Calu3 (cell line): ENCODE measurements at regions not wholly inside any gene's neighbourhood (a gene's known extent, or its start where the extent isn't known, plus 50 kb on each side); places are given as distances from the start of the nearest gene placed in this dataset.

ENCODE experiments used
- BruUV-seq: library from RNA; stranded (reverse); fragments of 400-500 nt; replicated peaks from 2 replicates; lab custom pipeline; 2021; lab: Mats Ljungman, UMichigan
- CTCF ChIA-PET: fragments of 300-600 bp; sonication (Branson Sonifier 250); formaldehyde crosslinking; loops from one replicate; lab custom pipeline; 2022; ENCODE audit warnings: antibody characterized with exemption; lab: Charles Lee
- DNase-seq: peaks from one replicate; pipeline ENCODE4 v3.0.0; 2022
- H3K27ac Mint-ChIP-seq: one replicate; pipeline ENCODE4 v1.8.0; 2022; ENCODE audit warnings: mixed read lengths; ENCODE audit not compliant: unreplicated experiment
- H3K27me3 Mint-ChIP-seq: one replicate; pipeline ENCODE4 v1.8.0; 2022; ENCODE audit warnings: mixed read lengths; ENCODE audit not compliant: unreplicated experiment
- H3K36me3 Mint-ChIP-seq: one replicate; pipeline ENCODE4 v1.8.0; 2022; ENCODE audit warnings: mild to moderate bottlenecking, moderate library complexity, mixed read lengths; ENCODE audit not compliant: insufficient read depth, unreplicated experiment
- H3K4me1 Mint-ChIP-seq: one replicate; pipeline ENCODE4 v1.8.0; 2022; ENCODE audit warnings: mild to moderate bottlenecking, low read depth, mixed read lengths; ENCODE audit not compliant: unreplicated experiment
- H3K4me3 Mint-ChIP-seq: one replicate; pipeline ENCODE4 v1.8.0; 2022; ENCODE audit warnings: mild to moderate bottlenecking, low read depth, moderate library complexity, mixed read lengths; ENCODE audit not compliant: unreplicated experiment
- H3K9me3 Mint-ChIP-seq: one replicate; pipeline ENCODE4 v1.8.0; 2022; ENCODE audit warnings: low read depth, mixed read lengths; ENCODE audit not compliant: unreplicated experiment
- intact Hi-C: fragments of 100-400 bp; cut with micrococcal nuclease; formaldehyde crosslinking; loops from one replicate; pipeline ENCODE4 v1.10.0; 2022; ENCODE audit not compliant: unreplicated experiment
- TF ChIP-seq, protein P1 (sequence below): fragments of 200-600 bp; IDR thresholded peaks from one replicate; pipeline ENCODE4 v1.8.0; 2022; ENCODE audit warnings: antibody characterized with exemption; ENCODE audit not compliant: unreplicated experiment

DNA sequence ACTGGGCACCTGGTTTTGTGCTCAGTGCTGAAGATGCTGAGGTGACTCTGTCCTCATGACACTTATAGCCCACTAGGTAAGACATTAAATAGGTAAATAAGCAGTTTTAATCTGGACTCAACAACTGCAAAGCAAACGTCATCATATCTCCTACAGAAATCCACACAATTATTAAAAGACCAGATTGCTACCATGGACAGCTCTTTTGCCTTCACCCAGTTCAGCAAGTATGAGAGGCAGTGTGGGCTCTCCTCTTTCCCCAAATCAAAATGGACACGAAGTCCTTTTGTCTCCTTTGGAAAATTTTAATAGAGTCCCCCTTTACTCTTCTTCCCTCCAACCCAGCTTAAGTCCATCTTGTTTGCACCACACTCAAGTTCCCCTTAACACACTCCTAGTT, 171.1 kb downstream of the RPAP3 start:
- no peak for DNase-seq
- CTCF ChIA-PET, result no interaction called here
- intact Hi-C loops, result no loop called here
- TF ChIP-seq, protein P1, sequence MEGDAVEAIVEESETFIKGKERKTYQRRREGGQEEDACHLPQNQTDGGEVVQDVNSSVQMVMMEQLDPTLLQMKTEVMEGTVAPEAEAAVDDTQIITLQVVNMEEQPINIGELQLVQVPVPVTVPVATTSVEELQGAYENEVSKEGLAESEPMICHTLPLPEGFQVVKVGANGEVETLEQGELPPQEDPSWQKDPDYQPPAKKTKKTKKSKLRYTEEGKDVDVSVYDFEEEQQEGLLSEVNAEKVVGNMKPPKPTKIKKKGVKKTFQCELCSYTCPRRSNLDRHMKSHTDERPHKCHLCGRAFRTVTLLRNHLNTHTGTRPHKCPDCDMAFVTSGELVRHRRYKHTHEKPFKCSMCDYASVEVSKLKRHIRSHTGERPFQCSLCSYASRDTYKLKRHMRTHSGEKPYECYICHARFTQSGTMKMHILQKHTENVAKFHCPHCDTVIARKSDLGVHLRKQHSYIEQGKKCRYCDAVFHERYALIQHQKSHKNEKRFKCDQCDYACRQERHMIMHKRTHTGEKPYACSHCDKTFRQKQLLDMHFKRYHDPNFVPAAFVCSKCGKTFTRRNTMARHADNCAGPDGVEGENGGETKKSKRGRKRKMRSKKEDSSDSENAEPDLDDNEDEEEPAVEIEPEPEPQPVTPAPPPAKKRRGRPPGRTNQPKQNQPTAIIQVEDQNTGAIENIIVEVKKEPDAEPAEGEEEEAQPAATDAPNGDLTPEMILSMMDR, result no peak
- no peaks in the 10 kb centered on the region for H3K27me3 Mint-ChIP-seq
- no peak overlapping the region for H3K27ac Mint-ChIP-seq
- H3K36me3 Mint-ChIP-seq, result no peaks in the 10 kb centered on the region
- no TSS peak for BruUV-seq
- H3K4me3 Mint-ChIP-seq, result no peak overlapping the region
- no peaks in the 10 kb centered on the region for H3K4me1 Mint-ChIP-seq
- H3K9me3 Mint-ChIP-seq, result peaks cover 4% of the 10 kb centered on the region

DNA sequence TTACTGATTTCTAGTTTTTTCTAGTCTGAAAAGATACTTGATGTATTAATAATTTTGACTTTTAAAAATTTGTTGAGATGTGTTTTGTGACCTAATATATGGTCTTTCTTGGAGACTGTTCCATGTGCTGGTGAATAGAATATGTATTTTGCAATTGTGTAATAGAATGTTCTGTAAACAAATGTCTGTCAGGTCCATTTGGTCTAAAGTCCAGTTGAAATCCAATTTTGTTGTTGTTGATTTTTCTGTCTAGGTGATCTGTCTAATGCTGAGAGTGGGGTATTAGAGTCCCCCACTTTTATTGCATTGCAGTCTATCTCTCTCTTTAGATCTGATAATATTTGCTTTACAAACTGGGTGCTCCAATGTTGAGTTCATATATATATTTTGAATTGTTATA, 175.8 kb downstream of the RPAP3 start:
- Mint-ChIP-seq H3K4me3 (no peak overlapping the region), H3K4me1 (no peaks in the 10 kb centered on the region), H3K36me3 (no peaks in the 10 kb centered on the region), H3K27ac (no peak overlapping the region), H3K9me3 (peaks cover 6% of the 10 kb centered on the region), H3K27me3 (peaks cover 6% of the 10 kb centered on the region)
- DNase-seq, result no peak
- CTCF ChIA-PET, result no interaction called here
- BruUV-seq, result no TSS peak
- TF ChIP-seq, protein P1, result no peak
- intact Hi-C loops, result no loop called here

DNA sequence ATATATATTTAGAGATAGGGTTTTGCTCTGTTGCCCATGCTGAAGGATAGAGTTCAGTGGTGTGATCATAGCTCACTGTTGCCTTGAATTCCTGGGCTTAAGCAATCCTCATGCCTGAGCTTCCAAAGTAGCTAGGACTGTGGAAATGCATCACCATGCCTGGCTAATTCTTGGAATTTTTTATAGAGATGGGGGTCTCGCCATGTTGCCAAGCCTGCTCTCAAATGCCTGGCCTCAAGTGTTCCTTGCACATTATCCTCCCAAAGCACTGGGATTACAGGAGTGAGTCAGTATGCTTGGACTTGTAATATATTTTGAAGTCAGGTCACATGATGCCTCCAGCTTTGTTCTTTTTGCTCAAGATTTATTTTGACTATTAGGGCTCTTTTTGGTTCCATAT, 178.0 kb downstream of the RPAP3 start:
- Mint-ChIP-seq H3K4me1 (no peaks in the 10 kb centered on the region), H3K36me3 (no peaks in the 10 kb centered on the region), H3K9me3 (peaks cover 6% of the 10 kb centered on the region), H3K27ac (no peak overlapping the region), H3K27me3 (peaks cover 22% of the 10 kb centered on the region), H3K4me3 (no peak overlapping the region)
- TF ChIP-seq, protein P1, result no peak
- CTCF ChIA-PET, result no interaction called here
- no peak for DNase-seq
- no TSS peak for BruUV-seq
- intact Hi-C loops, result no loop called here

DNA sequence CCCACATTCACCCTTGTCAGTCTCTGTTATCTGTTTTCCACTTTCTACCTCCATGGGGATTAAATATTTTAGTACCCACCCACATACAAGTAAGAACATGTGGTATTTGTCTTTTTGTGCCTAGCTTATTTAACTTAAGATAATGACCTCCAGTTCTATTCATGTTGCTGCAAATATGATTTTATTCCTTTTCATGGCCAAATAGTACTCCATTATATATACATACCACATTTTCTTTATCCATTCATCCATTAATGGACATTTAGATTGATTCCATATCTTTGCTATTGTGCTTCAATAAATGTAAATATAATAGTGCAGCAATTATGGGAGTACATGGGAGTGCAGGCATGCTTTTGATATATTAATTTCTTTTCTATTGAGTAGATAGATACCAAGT, 185.8 kb downstream of the RPAP3 start:
- no peak for DNase-seq
- CTCF ChIA-PET, result no interaction called here
- no peaks in the 10 kb centered on the region for H3K36me3 Mint-ChIP-seq
- TF ChIP-seq, protein P1, result no peak
- H3K4me1 Mint-ChIP-seq, result no peaks in the 10 kb centered on the region
- H3K4me3 Mint-ChIP-seq, result no peak overlapping the region
- H3K27ac Mint-ChIP-seq, result no peak overlapping the region
- intact Hi-C loops, result no loop called here
- no TSS peak for BruUV-seq
- peaks cover 4% of the 10 kb centered on the region for H3K9me3 Mint-ChIP-seq
- H3K27me3 Mint-ChIP-seq, result peaks cover 16% of the 10 kb centered on the region
